ENCODE measurements at regions not wholly inside any gene's neighbourhood (a gene's known extent, or its start where the extent isn't known, plus 50 kb on each side); places are given as distances from the start of the nearest gene placed in this dataset.

- 40% methylated on average over 12 of the region's 14 CpGs for WGBS
- H3K9ac ChIP-seq (ENCODE audit: low read depth, low read length): peak overlapping the region; percentile 67
- peak overlapping the region; percentile 5; the same call in 1 of the 2 replicates for H3K4me3 ChIP-seq (ENCODE audit: low read length)
- H3K4me1 ChIP-seq (ENCODE audit: insufficient read depth, low read length): peaks cover 62% of the 10 kb centered on the region
- H3K27me3 ChIP-seq (ENCODE audit: insufficient read depth, low read length): no peaks in the 10 kb centered on the region
- H3K36me3 ChIP-seq (ENCODE audit: insufficient read depth, low read length): no peaks in the 10 kb centered on the region
- H3K27ac ChIP-seq (ENCODE audit: low read depth, low read length): peak overlapping the region; percentile 96
- H3K9me3 ChIP-seq (ENCODE audit: insufficient read depth, low read depth, low read length): 0 out of 2 replicates have a peak, but pooled peaks cover 3% of the 10 kb centered on the region
These were observed 72.6 kb upstream of the MFGE8 start for GRCh38 chr15:88985547-88986393.

GRCh38 chr15:88986949-88987590 lies 73.9 kb upstream of the MFGE8 start:
- H3K27me3 ChIP-seq (ENCODE audit: insufficient read depth, low read length): no peaks in the 10 kb centered on the region
- H3K9ac ChIP-seq (ENCODE audit: low read depth, low read length): peak overlapping the region; percentile 67
- 0 out of 2 replicates have a peak, but pooled peaks cover 3% of the 10 kb centered on the region for H3K9me3 ChIP-seq (ENCODE audit: insufficient read depth, low read depth, low read length)
- no peaks in the 10 kb centered on the region for H3K36me3 ChIP-seq (ENCODE audit: insufficient read depth, low read length)
- peak overlapping the region; percentile 96 for H3K27ac ChIP-seq (ENCODE audit: low read depth, low read length)
- H3K4me3 ChIP-seq (ENCODE audit: low read length): no peak overlapping the region
- peaks cover 59% of the 10 kb centered on the region for H3K4me1 ChIP-seq (ENCODE audit: insufficient read depth, low read length)
- 31% methylated on average over 11 of the region's 11 CpGs for WGBS

GRCh38 chr15:88987591-88987933 lies 74.4 kb upstream of the MFGE8 start:
- Histone ChIP-seq H3K36me3 (ENCODE audit: insufficient read depth, low read length) (no peaks in the 10 kb centered on the region), H3K9ac (ENCODE audit: low read depth, low read length) (peak overlapping the region; percentile 67), H3K4me3 (ENCODE audit: low read length) (no peak overlapping the region), H3K9me3 (ENCODE audit: insufficient read depth, low read depth, low read length) (0 out of 2 replicates have a peak, but pooled peaks cover 3% of the 10 kb centered on the region), H3K27me3 (ENCODE audit: insufficient read depth, low read length) (no peaks in the 10 kb centered on the region), H3K4me1 (ENCODE audit: insufficient read depth, low read length) (peaks cover 63% of the 10 kb centered on the region), H3K27ac (ENCODE audit: low read depth, low read length) (peak overlapping the region; percentile 96)
- 65% methylated on average over 7 of the region's 7 CpGs for WGBS

- Histone ChIP-seq H3K4me1 (ENCODE audit: insufficient read depth, low read length) (peaks cover 60% of the 10 kb centered on the region), H3K4me3 (ENCODE audit: low read length) (no peak overlapping the region; the same call in 1 of the 2 replicates), H3K27ac (ENCODE audit: low read depth, low read length) (peak overlapping the region; percentile 96), H3K9me3 (ENCODE audit: insufficient read depth, low read depth, low read length) (0 out of 2 replicates have a peak, but pooled peaks cover 3% of the 10 kb centered on the region), H3K27me3 (ENCODE audit: insufficient read depth, low read length) (no peaks in the 10 kb centered on the region), H3K36me3 (ENCODE audit: insufficient read depth, low read length) (no peaks in the 10 kb centered on the region), H3K9ac (ENCODE audit: low read depth, low read length) (peak overlapping the region; percentile 67)
- WGBS: 26% methylated on average over 8 of the region's 8 CpGs
These were observed 74.9 kb upstream of the MFGE8 start for GRCh38 chr15:88987934-88988671.

- no peak overlapping the region for H3K9ac ChIP-seq (ENCODE audit: low read depth, low read length)
- H3K27ac ChIP-seq (ENCODE audit: low read depth, low read length): no peak overlapping the region
- no peaks in the 10 kb centered on the region for H3K36me3 ChIP-seq (ENCODE audit: insufficient read depth, low read length)
- WGBS: 97% methylated on average over 5 of the region's 5 CpGs
- H3K4me3 ChIP-seq (ENCODE audit: low read length): no peak overlapping the region
- H3K4me1 ChIP-seq (ENCODE audit: insufficient read depth, low read length): peaks cover 70% of the 10 kb centered on the region
- 0 out of 2 replicates have a peak, but pooled peaks cover 3% of the 10 kb centered on the region for H3K9me3 ChIP-seq (ENCODE audit: insufficient read depth, low read depth, low read length)
- no peaks in the 10 kb centered on the region for H3K27me3 ChIP-seq (ENCODE audit: insufficient read depth, low read length)
These were observed 76.4 kb upstream of the MFGE8 start for GRCh38 chr15:88989578-88989977.

- WGBS: 97% methylated on average over 20 of the region's 20 CpGs
- Histone ChIP-seq H3K4me1 (ENCODE audit: insufficient read depth, low read length) (peaks cover 74% of the 10 kb centered on the region), H3K27me3 (ENCODE audit: insufficient read depth, low read length) (no peaks in the 10 kb centered on the region), H3K9ac (ENCODE audit: low read depth, low read length) (no peak overlapping the region), H3K4me3 (ENCODE audit: low read length) (no peak overlapping the region), H3K9me3 (ENCODE audit: insufficient read depth, low read depth, low read length) (0 out of 2 replicates have a peak, but pooled peaks cover 3% of the 10 kb centered on the region), H3K36me3 (ENCODE audit: insufficient read depth, low read length) (no peaks in the 10 kb centered on the region), H3K27ac (ENCODE audit: low read depth, low read length) (no peak overlapping the region)
These were observed 77.1 kb upstream of the MFGE8 start for GRCh38 chr15:88990185-88990679.

GRCh38 chr15:88992216-88992615 lies 79.0 kb upstream of the MFGE8 start:
- H3K9me3 ChIP-seq (ENCODE audit: insufficient read depth, low read depth, low read length): 0 out of 2 replicates have a peak, but pooled peaks cover 3% of the 10 kb centered on the region
- H3K36me3 ChIP-seq (ENCODE audit: insufficient read depth, low read length): no peaks in the 10 kb centered on the region
- peak overlapping the region; percentile 91 for H3K27ac ChIP-seq (ENCODE audit: low read depth, low read length)
- H3K4me3 ChIP-seq (ENCODE audit: low read length): no peak overlapping the region
- H3K9ac ChIP-seq (ENCODE audit: low read depth, low read length): peak overlapping the region; percentile 25; the same call in 1 of the 2 replicates
- 71% methylated on average over 3 of the region's 3 CpGs for WGBS
- peaks cover 59% of the 10 kb centered on the region for H3K4me1 ChIP-seq (ENCODE audit: insufficient read depth, low read length)
- peaks cover 8% of the 10 kb centered on the region for H3K27me3 ChIP-seq (ENCODE audit: insufficient read depth, low read length)

- peak overlapping the region; percentile 61 for H3K9ac ChIP-seq (ENCODE audit: low read depth, low read length)
- 36% methylated on average over 7 of the region's 7 CpGs for WGBS
These were observed 79.8 kb upstream of the MFGE8 start for GRCh38 chr15:88992912-88993376.

GRCh38 chr15:88993662-88994061 lies 80.5 kb upstream of the MFGE8 start:
- Histone ChIP-seq H3K9me3 (ENCODE audit: insufficient read depth, low read depth, low read length) (0 out of 2 replicates have a peak, but pooled peaks cover 3% of the 10 kb centered on the region), H3K4me3 (ENCODE audit: low read length) (no peak overlapping the region), H3K4me1 (ENCODE audit: insufficient read depth, low read length) (peaks cover 49% of the 10 kb centered on the region), H3K9ac (ENCODE audit: low read depth, low read length) (peak overlapping the region; percentile 61), H3K36me3 (ENCODE audit: insufficient read depth, low read length) (no peaks in the 10 kb centered on the region), H3K27me3 (ENCODE audit: insufficient read depth, low read length) (peaks cover 18% of the 10 kb centered on the region), H3K27ac (ENCODE audit: low read depth, low read length) (peak overlapping the region; percentile 91)
- WGBS: 93% methylated on average over 4 of the region's 5 CpGs

More at GRCh38 chr15:88992912-88993376, 79.8 kb upstream of the MFGE8 start:
- Histone ChIP-seq H3K27ac (ENCODE audit: low read depth, low read length) (peak overlapping the region; percentile 91), H3K9me3 (ENCODE audit: insufficient read depth, low read depth, low read length) (0 out of 2 replicates have a peak, but pooled peaks cover 3% of the 10 kb centered on the region), H3K4me1 (ENCODE audit: insufficient read depth, low read length) (peaks cover 55% of the 10 kb centered on the region), H3K4me3 (ENCODE audit: low read length) (no peak overlapping the region), H3K27me3 (ENCODE audit: insufficient read depth, low read length) (peaks cover 15% of the 10 kb centered on the region), H3K36me3 (ENCODE audit: insufficient read depth, low read length) (no peaks in the 10 kb centered on the region)

GRCh38 chr15:88994286-88994685 lies 81.1 kb upstream of the MFGE8 start:
- H3K4me1 ChIP-seq (ENCODE audit: insufficient read depth, low read length): peaks cover 44% of the 10 kb centered on the region

More at GRCh38 chr15:88994286-88994685, 81.1 kb upstream of the MFGE8 start:
- peak overlapping the region; percentile 91 for H3K27ac ChIP-seq (ENCODE audit: low read depth, low read length)
- H3K9me3 ChIP-seq (ENCODE audit: insufficient read depth, low read depth, low read length): 0 out of 2 replicates have a peak, but pooled peaks cover 3% of the 10 kb centered on the region
- H3K36me3 ChIP-seq (ENCODE audit: insufficient read depth, low read length): no peaks in the 10 kb centered on the region
- H3K27me3 ChIP-seq (ENCODE audit: insufficient read depth, low read length): peaks cover 18% of the 10 kb centered on the region
- WGBS: 78% methylated on average over 1 of the region's 1 CpG
- H3K9ac ChIP-seq (ENCODE audit: low read depth, low read length): peak overlapping the region; percentile 36; the same call in 1 of the 2 replicates
- no peak overlapping the region for H3K4me3 ChIP-seq (ENCODE audit: low read length)
